ENCODE measurements at regions not wholly inside any gene's neighbourhood (a gene's known extent, or its start where the extent isn't known, plus 50 kb on each side); places are given as distances from the start of the nearest gene placed in this dataset.

- no peak for ATAC-seq
- no peaks in the 10 kb centered on the region for H3K36me3 ChIP-seq (ENCODE audit: low read depth, low read length)
- H3F3A ChIP-seq (ENCODE audit: low read length, unreplicated experiment): no peaks in the 10 kb centered on the region
- TF ChIP-seq EZH2phosphoT487 (IDR thresholded peaks at IDR 0.05; ENCODE audit: borderline replicate concordance, low read length) (no peak), CTCF (conservative IDR thresholded peaks at IDR 0.05; ENCODE audit: low read depth, low read length) (no peak), EZH2 (IDR thresholded peaks at IDR 0.05; ENCODE audit: low read length, unreplicated experiment) (no peak)
- ChIA-PET POLR2A (ENCODE audit: unreplicated experiment) (no interaction called here), CTCF (no interaction called here)
- no peaks in the 10 kb centered on the region for H4K20me1 ChIP-seq (ENCODE audit: low read length)
- no peaks in the 10 kb centered on the region for H3K9me2 ChIP-seq (replicated peaks; ENCODE audit: low read length)
- no peaks in the 10 kb centered on the region for H3K4me1 ChIP-seq (ENCODE audit: insufficient read depth, low read length)
- no peaks in the 10 kb centered on the region for H3K79me2 ChIP-seq (ENCODE audit: low read length)
- H3K4me2 ChIP-seq (ENCODE audit: low read length): no peak overlapping the region
- intact Hi-C loops (cut with micrococcal nuclease): no loop called here
- no peak overlapping the region for H2AFZ ChIP-seq (ENCODE audit: low read length)
- no TSS peak for BruUV-seq (replicated peaks)
- H3K9ac ChIP-seq (ENCODE audit: low read length): no peak overlapping the region
- no peak overlapping the region for H3K4me3 ChIP-seq (ENCODE audit: low read length)
- H3K27ac ChIP-seq (ENCODE audit: low read length): no peak overlapping the region
- no peak for DNase-seq
- no peaks in the 10 kb centered on the region for H3K27me3 ChIP-seq (ENCODE audit: low read length)
- no peaks in the 10 kb centered on the region for H3K9me3 ChIP-seq (ENCODE audit: low read length)
Observed at GRCh38 chr10:128816726-128817125, 650.3 kb upstream of the MGMT start.

DNA sequence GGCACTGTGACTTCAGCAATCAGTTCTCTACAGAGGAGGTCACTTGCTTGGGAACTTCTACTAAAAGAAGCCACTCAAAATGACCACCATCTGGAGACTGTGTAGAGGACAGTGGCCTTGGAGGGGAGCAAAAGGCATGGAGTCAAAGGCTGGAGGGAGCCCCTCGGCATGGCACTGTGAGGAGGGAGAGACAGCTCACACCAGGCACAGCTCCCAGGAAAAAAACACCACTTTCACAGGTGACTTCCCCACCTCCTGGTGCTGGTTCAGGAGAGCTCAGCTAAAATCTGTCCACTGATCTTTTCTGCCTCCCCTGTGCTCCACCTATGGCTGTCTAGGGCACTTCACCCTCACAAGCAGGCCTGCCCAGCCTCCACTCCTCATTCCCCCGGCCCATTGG is 649.4 kb upstream of the MGMT start:
- H3K9me2 ChIP-seq (replicated peaks; ENCODE audit: low read length): no peaks in the 10 kb centered on the region
- no peaks in the 10 kb centered on the region for H3K4me1 ChIP-seq (ENCODE audit: insufficient read depth, low read length)
- H3K27me3 ChIP-seq (ENCODE audit: low read length): no peaks in the 10 kb centered on the region
- no peak overlapping the region for H3K9ac ChIP-seq (ENCODE audit: low read length)
- TF ChIP-seq CTCF (conservative IDR thresholded peaks at IDR 0.05; ENCODE audit: low read depth, low read length) (no peak), EZH2 (IDR thresholded peaks at IDR 0.05; ENCODE audit: low read length, unreplicated experiment) (no peak), EZH2phosphoT487 (IDR thresholded peaks at IDR 0.05; ENCODE audit: borderline replicate concordance, low read length) (no peak)
- H3K4me3 ChIP-seq (ENCODE audit: low read length): no peak overlapping the region
- ATAC-seq: no peak
- intact Hi-C loops (cut with micrococcal nuclease): no loop called here
- no TSS peak for BruUV-seq (replicated peaks)
- H3F3A ChIP-seq (ENCODE audit: low read length, unreplicated experiment): no peaks in the 10 kb centered on the region
- no peak overlapping the region for H2AFZ ChIP-seq (ENCODE audit: low read length)
- POLR2A ChIA-PET (ENCODE audit: unreplicated experiment): no interaction called here
- no peaks in the 10 kb centered on the region for H3K9me3 ChIP-seq (ENCODE audit: low read length)
- H3K79me2 ChIP-seq (ENCODE audit: low read length): no peaks in the 10 kb centered on the region
- H3K4me2 ChIP-seq (ENCODE audit: low read length): no peak overlapping the region
- CTCF ChIA-PET: no interaction called here
- H4K20me1 ChIP-seq (ENCODE audit: low read length): no peaks in the 10 kb centered on the region
- H3K27ac ChIP-seq (ENCODE audit: low read length): no peak overlapping the region
- no peaks in the 10 kb centered on the region for H3K36me3 ChIP-seq (ENCODE audit: low read depth, low read length)
- DNase-seq: no peak

DNA sequence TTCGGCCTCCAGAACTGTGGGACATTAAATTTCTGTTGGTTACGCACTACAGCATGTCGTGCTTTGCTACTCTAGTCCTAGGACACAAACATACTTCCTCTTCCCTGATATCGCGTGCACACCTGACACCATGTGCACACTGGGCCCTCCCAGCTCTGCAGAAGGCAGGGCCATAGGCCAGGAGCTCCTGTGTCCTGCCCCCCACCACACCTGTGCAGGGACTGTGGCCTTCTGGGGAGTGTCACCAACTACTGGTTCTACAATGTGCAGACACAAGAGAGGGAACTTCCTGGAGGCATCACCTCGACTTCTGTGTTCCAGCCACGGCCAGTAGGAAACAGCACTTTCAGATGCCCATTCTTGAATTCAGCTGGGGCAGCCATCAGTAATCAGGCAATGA is 646.4 kb upstream of the MGMT start:
- intact Hi-C loops (cut with micrococcal nuclease): no loop called here
- no peaks in the 10 kb centered on the region for H3K9me3 ChIP-seq (ENCODE audit: low read length)
- H3K4me1 ChIP-seq (ENCODE audit: insufficient read depth, low read length): no peaks in the 10 kb centered on the region
- H3K36me3 ChIP-seq (ENCODE audit: low read depth, low read length): no peaks in the 10 kb centered on the region
- H4K20me1 ChIP-seq (ENCODE audit: low read length): no peaks in the 10 kb centered on the region
- no peaks in the 10 kb centered on the region for H3K9me2 ChIP-seq (replicated peaks; ENCODE audit: low read length)
- H3F3A ChIP-seq (ENCODE audit: low read length, unreplicated experiment): no peaks in the 10 kb centered on the region
- BruUV-seq (replicated peaks): no TSS peak
- no peak for ATAC-seq
- no peak for DNase-seq
- no peak overlapping the region for H2AFZ ChIP-seq (ENCODE audit: low read length)
- no peaks in the 10 kb centered on the region for H3K27me3 ChIP-seq (ENCODE audit: low read length)
- ChIA-PET CTCF (no interaction called here), POLR2A (ENCODE audit: unreplicated experiment) (no interaction called here)
- no peak overlapping the region for H3K27ac ChIP-seq (ENCODE audit: low read length)
- H3K4me3 ChIP-seq (ENCODE audit: low read length): no peak overlapping the region
- H3K9ac ChIP-seq (ENCODE audit: low read length): no peak overlapping the region
- TF ChIP-seq EZH2 (IDR thresholded peaks at IDR 0.05; ENCODE audit: low read length, unreplicated experiment) (no peak), CTCF (conservative IDR thresholded peaks at IDR 0.05; ENCODE audit: low read depth, low read length) (no peak)
- H3K4me2 ChIP-seq (ENCODE audit: low read length): no peak overlapping the region
- no peaks in the 10 kb centered on the region for H3K79me2 ChIP-seq (ENCODE audit: low read length)

Measured in PC-3 (cell line).